ENCODE measurements at regions not wholly inside any gene's neighbourhood (a gene's known extent, or its start where the extent isn't known, plus 50 kb on each side); places are given as distances from the start of the nearest gene placed in this dataset.

- TF ChIP-seq CTCF (IDR thresholded peaks at IDR 0.05), result no peak
- no peak for TF ChIP-seq POLR2A (IDR thresholded peaks at IDR 0.05)
Observed at GRCh38 chr16:25546791-25547190, 145.0 kb upstream of the HS3ST4 start.

All from right lobe of liver (tissue), 4 donors.